ENCODE measurements at regions not wholly inside any gene's neighbourhood (a gene's known extent, or its start where the extent isn't known, plus 50 kb on each side); places are given as distances from the start of the nearest gene placed in this dataset.
"Not testable (repeated sequence)": the region's sequence is repeated elsewhere in the genome, so short reads cannot be mapped to it uniquely, and the experiment has no call there.

GRCh38 chr3:154862265-154862664, 217.9 kb upstream of the MME start:
- Mint-ChIP-seq H3K4me1 (no peaks in the 10 kb centered on the region), H3K9me3 (peaks cover 5% of the 10 kb centered on the region; the same call in 1 of the 2 replicates), H3K36me3 (no peaks in the 10 kb centered on the region), H3K4me3 (no peak overlapping the region), H3K27ac (no peak overlapping the region), H3K27me3 (ENCODE audit: low read depth) (no peaks in the 10 kb centered on the region)
- POLR2A ChIA-PET, result no interaction called here
- TF ChIP-seq NFATC4 (CRISPR knock-in tag; IDR thresholded peaks at IDR 0.05) (no peak), RORB (CRISPR knock-in tag; IDR thresholded peaks at IDR 0.05) (no peak), ETV6 (CRISPR knock-in tag; IDR thresholded peaks at IDR 0.05) (no peak), ATF6 (CRISPR knock-in tag; IDR thresholded peaks at IDR 0.05) (no peak)
- CTCF ChIA-PET, result no interaction called here
- no peak for DNase-seq (ENCODE audit: low spot score)
- no peak for ATAC-seq

GRCh38 chr3:154852998-154853397, 227.1 kb upstream of the MME start:
- H3K27ac Mint-ChIP-seq; ATAC-seq; CTCF ChIA-PET; DNase-seq (ENCODE audit: low spot score); H3K4me1 Mint-ChIP-seq; H3K4me3 Mint-ChIP-seq; POLR2A ChIA-PET; H3K36me3 Mint-ChIP-seq; H3K27me3 Mint-ChIP-seq (ENCODE audit: low read depth): not testable (repeated sequence)
- 0 out of 2 replicates have a peak, but pooled peaks cover 11% of the 10 kb centered on the region for H3K9me3 Mint-ChIP-seq

- ChIA-PET CTCF (no interaction called here), POLR2A (no interaction called here)
- no peak for DNase-seq (ENCODE audit: low spot score)
- Mint-ChIP-seq H3K4me3 (no peak overlapping the region), H3K9me3 (0 out of 2 replicates have a peak, but pooled peaks cover 11% of the 10 kb centered on the region), H3K27ac (no peak overlapping the region), H3K27me3 (ENCODE audit: low read depth) (no peaks in the 10 kb centered on the region), H3K4me1 (no peaks in the 10 kb centered on the region), H3K36me3 (no peaks in the 10 kb centered on the region)
- no peak for TF ChIP-seq JUN (CRISPR knock-in tag; IDR thresholded peaks at IDR 0.05)
- no peak for TF ChIP-seq ZNF281 (CRISPR knock-in tag; IDR thresholded peaks at IDR 0.05)
- no peak for TF ChIP-seq AR (CRISPR knock-in tag; IDR thresholded peaks at IDR 0.05)
- TF ChIP-seq ATF6 (CRISPR knock-in tag; IDR thresholded peaks at IDR 0.05), result no peak
- TF ChIP-seq E2F4 (CRISPR knock-in tag; IDR thresholded peaks at IDR 0.05; ENCODE audit: borderline replicate concordance, low read depth), result no peak
- TF ChIP-seq STAT6 (CRISPR knock-in tag; conservative IDR thresholded peaks at IDR 0.05; ENCODE audit: low read depth), result no peak
- TF ChIP-seq ZNF396 (CRISPR knock-in tag; IDR thresholded peaks at IDR 0.05; ENCODE audit: borderline replicate concordance), result no peak
- TF ChIP-seq ZNF219 (CRISPR knock-in tag; IDR thresholded peaks at IDR 0.05; ENCODE audit: borderline replicate concordance), result no peak
- TF ChIP-seq ATF2 (CRISPR knock-in tag; IDR thresholded peaks at IDR 0.05; ENCODE audit: borderline replicate concordance, low read depth), result no peak
- no peak for TF ChIP-seq ATF3 (CRISPR knock-in tag; conservative IDR thresholded peaks at IDR 0.05)
- no peak for ATAC-seq
Measured at GRCh38 chr3:154852515-154852914, 227.6 kb upstream of the MME start.

Measured in WTC11 (cell line).